ENCODE measurements at regions not wholly inside any gene's neighbourhood (a gene's known extent, or its start where the extent isn't known, plus 50 kb on each side); places are given as distances from the start of the nearest gene placed in this dataset.

GRCh38 chr10:58981846-58982245, 194.6 kb upstream of the PHYHIPL start:
- no peak overlapping the region for H3K4me3 ChIP-seq (ENCODE audit: low read length)
- H3K9ac ChIP-seq (ENCODE audit: low read length), result no peak overlapping the region
- H3K27me3 ChIP-seq (ENCODE audit: low read depth, low read length), result no peaks in the 10 kb centered on the region
- no peaks in the 10 kb centered on the region for H3K79me2 ChIP-seq (ENCODE audit: low read length)
- no peak for TF ChIP-seq EZH2phosphoT487 (IDR thresholded peaks at IDR 0.05; ENCODE audit: low read depth)
- TF ChIP-seq, protein P1, sequence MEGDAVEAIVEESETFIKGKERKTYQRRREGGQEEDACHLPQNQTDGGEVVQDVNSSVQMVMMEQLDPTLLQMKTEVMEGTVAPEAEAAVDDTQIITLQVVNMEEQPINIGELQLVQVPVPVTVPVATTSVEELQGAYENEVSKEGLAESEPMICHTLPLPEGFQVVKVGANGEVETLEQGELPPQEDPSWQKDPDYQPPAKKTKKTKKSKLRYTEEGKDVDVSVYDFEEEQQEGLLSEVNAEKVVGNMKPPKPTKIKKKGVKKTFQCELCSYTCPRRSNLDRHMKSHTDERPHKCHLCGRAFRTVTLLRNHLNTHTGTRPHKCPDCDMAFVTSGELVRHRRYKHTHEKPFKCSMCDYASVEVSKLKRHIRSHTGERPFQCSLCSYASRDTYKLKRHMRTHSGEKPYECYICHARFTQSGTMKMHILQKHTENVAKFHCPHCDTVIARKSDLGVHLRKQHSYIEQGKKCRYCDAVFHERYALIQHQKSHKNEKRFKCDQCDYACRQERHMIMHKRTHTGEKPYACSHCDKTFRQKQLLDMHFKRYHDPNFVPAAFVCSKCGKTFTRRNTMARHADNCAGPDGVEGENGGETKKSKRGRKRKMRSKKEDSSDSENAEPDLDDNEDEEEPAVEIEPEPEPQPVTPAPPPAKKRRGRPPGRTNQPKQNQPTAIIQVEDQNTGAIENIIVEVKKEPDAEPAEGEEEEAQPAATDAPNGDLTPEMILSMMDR (IDR thresholded peaks at IDR 0.05; ENCODE audit: low read depth, low read length), result no peak
- H4K20me1 ChIP-seq (ENCODE audit: insufficient read depth, low read length), result no peaks in the 10 kb centered on the region
- H2AFZ ChIP-seq (ENCODE audit: low read depth, low read length), result no peak overlapping the region
- no peaks in the 10 kb centered on the region for H3K9me3 ChIP-seq (ENCODE audit: insufficient read depth, low read length)
- no peaks in the 10 kb centered on the region for H3K36me3 ChIP-seq (replicated peaks; ENCODE audit: low read depth, low read length)
- no peaks in the 10 kb centered on the region for H3K4me1 ChIP-seq (ENCODE audit: low read length)
- no peak overlapping the region for H3K27ac ChIP-seq (ENCODE audit: low read length)
- no peak overlapping the region for H3K4me2 ChIP-seq (ENCODE audit: low read length)

GRCh38 chr10:58982470-58983239, 193.8 kb upstream of the PHYHIPL start:
- no peak overlapping the region for H3K4me3 ChIP-seq (ENCODE audit: low read length)
- TF ChIP-seq EZH2phosphoT487 (IDR thresholded peaks at IDR 0.05; ENCODE audit: low read depth), result no peak
- TF ChIP-seq, protein P1 (IDR thresholded peaks at IDR 0.05; ENCODE audit: low read depth, low read length), result no peak
- H3K27ac ChIP-seq (ENCODE audit: low read length), result no peak overlapping the region
- no peaks in the 10 kb centered on the region for H3K36me3 ChIP-seq (replicated peaks; ENCODE audit: low read depth, low read length)
- no peak overlapping the region for H3K4me2 ChIP-seq (ENCODE audit: low read length)
- no peaks in the 10 kb centered on the region for H3K27me3 ChIP-seq (ENCODE audit: low read depth, low read length)
- no peak overlapping the region for H3K9ac ChIP-seq (ENCODE audit: low read length)
- H4K20me1 ChIP-seq (ENCODE audit: insufficient read depth, low read length), result no peaks in the 10 kb centered on the region
- no peaks in the 10 kb centered on the region for H3K79me2 ChIP-seq (ENCODE audit: low read length)
- H3K4me1 ChIP-seq (ENCODE audit: low read length), result no peaks in the 10 kb centered on the region
- H3K9me3 ChIP-seq (ENCODE audit: insufficient read depth, low read length), result no peaks in the 10 kb centered on the region
- no peak overlapping the region for H2AFZ ChIP-seq (ENCODE audit: low read depth, low read length)

DNA sequence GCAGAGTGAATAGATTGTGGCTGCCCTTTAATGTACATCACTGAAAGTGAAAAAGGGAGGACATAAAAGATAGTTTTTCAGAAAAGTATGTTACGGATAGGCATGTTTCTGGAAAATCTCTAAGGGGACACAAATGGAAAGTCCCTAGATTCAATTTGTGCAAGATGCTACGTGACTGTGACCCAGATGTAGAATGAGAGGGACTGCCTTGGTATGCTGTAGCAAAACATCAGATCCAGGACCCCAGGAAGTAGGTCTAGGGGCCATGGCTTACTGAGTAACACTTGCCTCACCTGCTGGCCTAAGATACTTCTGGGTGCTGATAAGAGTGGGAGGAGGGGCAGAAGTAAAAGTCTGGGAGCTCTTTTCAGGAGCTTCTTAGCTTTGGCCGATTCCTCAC, 191.2 kb upstream of the PHYHIPL start:
- H3K27ac ChIP-seq (ENCODE audit: low read length), result no peak overlapping the region
- no peaks in the 10 kb centered on the region for H3K79me2 ChIP-seq (ENCODE audit: low read length)
- no peak overlapping the region for H3K4me3 ChIP-seq (ENCODE audit: low read length)
- TF ChIP-seq EZH2phosphoT487 (IDR thresholded peaks at IDR 0.05; ENCODE audit: low read depth), result no peak
- TF ChIP-seq, protein P1 (IDR thresholded peaks at IDR 0.05; ENCODE audit: low read depth, low read length), result no peak
- H3K27me3 ChIP-seq (ENCODE audit: low read depth, low read length), result no peaks in the 10 kb centered on the region
- no peak overlapping the region for H2AFZ ChIP-seq (ENCODE audit: low read depth, low read length)
- H3K9me3 ChIP-seq (ENCODE audit: insufficient read depth, low read length), result no peaks in the 10 kb centered on the region
- H3K36me3 ChIP-seq (replicated peaks; ENCODE audit: low read depth, low read length), result no peaks in the 10 kb centered on the region
- no peaks in the 10 kb centered on the region for H3K4me1 ChIP-seq (ENCODE audit: low read length)
- no peak overlapping the region for H3K4me2 ChIP-seq (ENCODE audit: low read length)
- H3K9ac ChIP-seq (ENCODE audit: low read length), result no peak overlapping the region
- H4K20me1 ChIP-seq (ENCODE audit: insufficient read depth, low read length), result no peaks in the 10 kb centered on the region

DNA sequence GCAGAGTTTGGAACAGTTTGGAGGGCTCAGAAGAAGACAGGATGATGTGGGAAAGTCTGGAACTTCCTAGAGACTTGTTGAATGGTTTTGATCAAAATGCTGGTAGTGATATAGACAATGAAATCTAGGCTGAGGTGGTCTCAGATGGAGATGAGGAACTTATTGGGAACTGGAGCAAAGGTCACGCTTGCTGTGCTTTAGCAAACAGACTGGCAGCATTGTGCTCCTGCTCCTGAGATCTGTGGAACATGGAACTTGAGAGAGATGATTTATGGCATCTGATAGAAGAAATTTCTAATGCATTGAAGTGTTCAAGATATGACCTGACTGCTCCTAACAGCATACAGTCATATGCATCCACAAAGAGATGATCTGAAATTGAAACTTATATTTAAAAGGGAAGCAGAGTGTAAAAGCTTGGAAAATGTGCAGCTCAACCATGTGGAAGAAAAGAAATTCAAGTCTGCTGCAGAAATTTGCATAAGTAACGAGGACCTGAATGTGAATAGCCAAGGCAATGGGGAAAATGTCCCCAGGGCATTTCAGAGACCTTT, 186.9 kb upstream of the PHYHIPL start:
- Histone ChIP-seq H3K79me2 (ENCODE audit: low read length) (no peaks in the 10 kb centered on the region), H3K9me3 (ENCODE audit: insufficient read depth, low read length) (no peaks in the 10 kb centered on the region), H3K4me1 (ENCODE audit: low read length) (no peaks in the 10 kb centered on the region), H3K9ac (ENCODE audit: low read length) (no peak overlapping the region), H4K20me1 (ENCODE audit: insufficient read depth, low read length) (no peaks in the 10 kb centered on the region), H3K27ac (ENCODE audit: low read length) (no peak overlapping the region), H3K36me3 (replicated peaks; ENCODE audit: low read depth, low read length) (no peaks in the 10 kb centered on the region), H2AFZ (ENCODE audit: low read depth, low read length) (no peak overlapping the region), H3K4me2 (ENCODE audit: low read length) (no peak overlapping the region), H3K4me3 (ENCODE audit: low read length) (no peak overlapping the region), H3K27me3 (ENCODE audit: low read depth, low read length) (no peaks in the 10 kb centered on the region)
- no peak for TF ChIP-seq EZH2phosphoT487 (IDR thresholded peaks at IDR 0.05; ENCODE audit: low read depth)
- TF ChIP-seq, protein P1 (IDR thresholded peaks at IDR 0.05; ENCODE audit: low read depth, low read length), result no peak

All from OCI-LY3 (cell line).